AG04450 (cell line): ENCODE measurements at regions not wholly inside any gene's neighbourhood (a gene's known extent, or its start where the extent isn't known, plus 50 kb on each side); places are given as distances from the start of the nearest gene placed in this dataset.

Source experiments
- CTCF ChIA-PET: fragments of 300-600, 350-600 bp; formaldehyde crosslinking; extraction: SDS; loops from one replicate; lab custom pipeline; 2022; ENCODE audit warnings: antibody characterized with exemption, inconsistent platforms; lab: Charles Lee
- POLR2A ChIA-PET: fragments of 350-600 bp; formaldehyde crosslinking; extraction: SDS; loops from one replicate; lab custom pipeline; 2021; ENCODE audit warnings: antibody characterized with exemption, inconsistent platforms; lab: Yijun Ruan, JAX
- DNase-seq: peaks from one replicate; pipeline ENCODE4 v3.0.0-alpha.2; 2011; ENCODE audit warnings: low read depth, low spot score
- H3K27ac ChIP-seq: one replicate; pipeline ENCODE4 v1.5.1; 2012; ENCODE audit warnings: low read depth, low read length, control low read depth
- H3K27me3 ChIP-seq: one replicate; pipeline ENCODE4 v1.6.0; 2012; ENCODE audit warnings: low read length; ENCODE audit not compliant: control insufficient read depth, insufficient read depth
- H3K4me3 ChIP-seq: 2 replicates; pipeline ENCODE4 v1.5.1; 2011; ENCODE audit warnings: mild to moderate bottlenecking, low read depth, low read length, control low read depth
- H3K9me3 ChIP-seq: 2 replicates; pipeline ENCODE4 v1.5.1; 2012; ENCODE audit warnings: low read length; ENCODE audit not compliant: control insufficient read depth, insufficient read depth
- CTCF ChIP-seq: IDR thresholded peaks from 2 replicates; pipeline ENCODE4 v1.5.1; 2011; ENCODE audit warnings: low read depth, low read length, control low read depth, inconsistent platforms

GRCh38 chr6:104014163-104014959 lies 845.4 kb downstream of the HACE1 start:
- Histone ChIP-seq H3K4me3 (no peak overlapping the region), H3K9me3 (no peaks in the 10 kb centered on the region; the same call in 1 of the 2 replicates), H3K27ac (no peak overlapping the region), H3K27me3 (no peaks in the 10 kb centered on the region)
- TF ChIP-seq CTCF = no peak
- DNase-seq = no peak
- CTCF ChIA-PET = no interaction called here
- POLR2A ChIA-PET = no interaction called here

- H3K27ac ChIP-seq = no peak overlapping the region
- H3K9me3 ChIP-seq = no peaks in the 10 kb centered on the region; the same call in 1 of the 2 replicates
- no peak overlapping the region for H3K4me3 ChIP-seq
- ChIA-PET POLR2A (no interaction called here), CTCF (no interaction called here)
- TF ChIP-seq CTCF = no peak
- DNase-seq = no peak
- no peaks in the 10 kb centered on the region for H3K27me3 ChIP-seq
Observed at GRCh38 chr6:104013312-104013971, 846.3 kb downstream of the HACE1 start.

GRCh38 chr6:104010897-104011296 lies 848.8 kb downstream of the HACE1 start:
- Histone ChIP-seq H3K9me3 (no peaks in the 10 kb centered on the region), H3K27ac (no peak overlapping the region), H3K4me3 (no peak overlapping the region), H3K27me3 (no peaks in the 10 kb centered on the region)
- ChIA-PET CTCF (no interaction called here), POLR2A (no interaction called here)
- DNase-seq = no peak
- TF ChIP-seq CTCF = no peak

- ChIA-PET CTCF (no interaction called here), POLR2A (no interaction called here)
- H3K4me3 ChIP-seq = no peak overlapping the region
- no peaks in the 10 kb centered on the region for H3K27me3 ChIP-seq
- no peak for TF ChIP-seq CTCF
- DNase-seq = no peak
- H3K27ac ChIP-seq = no peak overlapping the region
- H3K9me3 ChIP-seq = no peaks in the 10 kb centered on the region
Observed at GRCh38 chr6:104003803-104004516, 855.8 kb downstream of the HACE1 start.
